Retinal pigment epithelial cell (primary cell): ENCODE measurements at regions not wholly inside any gene's neighbourhood (a gene's known extent, or its start where the extent isn't known, plus 50 kb on each side); places are given as distances from the start of the nearest gene placed in this dataset.

Experiments used
- DNase-seq: peaks from one replicate; pipeline ENCODE4 v3.0.0-alpha.2; 2010; ENCODE audit warnings: low read depth
- H3K4me3 ChIP-seq: 2 replicates; pipeline ENCODE4 v1.5.1; 2011; ENCODE audit warnings: mild to moderate bottlenecking, low read length, control low read depth, moderate library complexity
- TF ChIP-seq, protein P1 (sequence below): conservative IDR thresholded peaks from 2 replicates; pipeline ENCODE4 v1.5.1; 2011; ENCODE audit warnings: low read depth, low read length, control low read depth, inconsistent platforms

DNA sequence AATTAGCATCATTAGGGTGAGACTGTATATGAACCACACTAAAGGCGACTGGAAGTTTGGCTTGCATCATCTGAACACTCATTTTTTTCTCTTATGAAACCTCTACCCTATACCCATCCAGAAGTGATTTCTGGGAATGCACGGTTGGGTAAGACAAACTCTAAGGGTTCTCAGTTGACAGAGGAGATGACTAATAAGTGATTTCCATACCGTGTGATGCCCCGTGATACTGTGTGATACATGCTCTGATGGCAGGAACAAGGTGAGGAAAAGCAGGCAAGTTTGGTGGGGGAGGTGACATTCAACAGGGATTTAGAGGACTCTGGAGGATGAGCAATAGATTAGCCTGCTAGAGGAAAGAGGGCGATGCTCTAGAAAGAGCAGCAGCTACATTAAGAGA, 156.4 kb upstream of the CCL2 start:
- no peak overlapping the region for H3K4me3 ChIP-seq
- DNase-seq: no peak
- TF ChIP-seq, protein P1, sequence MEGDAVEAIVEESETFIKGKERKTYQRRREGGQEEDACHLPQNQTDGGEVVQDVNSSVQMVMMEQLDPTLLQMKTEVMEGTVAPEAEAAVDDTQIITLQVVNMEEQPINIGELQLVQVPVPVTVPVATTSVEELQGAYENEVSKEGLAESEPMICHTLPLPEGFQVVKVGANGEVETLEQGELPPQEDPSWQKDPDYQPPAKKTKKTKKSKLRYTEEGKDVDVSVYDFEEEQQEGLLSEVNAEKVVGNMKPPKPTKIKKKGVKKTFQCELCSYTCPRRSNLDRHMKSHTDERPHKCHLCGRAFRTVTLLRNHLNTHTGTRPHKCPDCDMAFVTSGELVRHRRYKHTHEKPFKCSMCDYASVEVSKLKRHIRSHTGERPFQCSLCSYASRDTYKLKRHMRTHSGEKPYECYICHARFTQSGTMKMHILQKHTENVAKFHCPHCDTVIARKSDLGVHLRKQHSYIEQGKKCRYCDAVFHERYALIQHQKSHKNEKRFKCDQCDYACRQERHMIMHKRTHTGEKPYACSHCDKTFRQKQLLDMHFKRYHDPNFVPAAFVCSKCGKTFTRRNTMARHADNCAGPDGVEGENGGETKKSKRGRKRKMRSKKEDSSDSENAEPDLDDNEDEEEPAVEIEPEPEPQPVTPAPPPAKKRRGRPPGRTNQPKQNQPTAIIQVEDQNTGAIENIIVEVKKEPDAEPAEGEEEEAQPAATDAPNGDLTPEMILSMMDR: no peak

DNA sequence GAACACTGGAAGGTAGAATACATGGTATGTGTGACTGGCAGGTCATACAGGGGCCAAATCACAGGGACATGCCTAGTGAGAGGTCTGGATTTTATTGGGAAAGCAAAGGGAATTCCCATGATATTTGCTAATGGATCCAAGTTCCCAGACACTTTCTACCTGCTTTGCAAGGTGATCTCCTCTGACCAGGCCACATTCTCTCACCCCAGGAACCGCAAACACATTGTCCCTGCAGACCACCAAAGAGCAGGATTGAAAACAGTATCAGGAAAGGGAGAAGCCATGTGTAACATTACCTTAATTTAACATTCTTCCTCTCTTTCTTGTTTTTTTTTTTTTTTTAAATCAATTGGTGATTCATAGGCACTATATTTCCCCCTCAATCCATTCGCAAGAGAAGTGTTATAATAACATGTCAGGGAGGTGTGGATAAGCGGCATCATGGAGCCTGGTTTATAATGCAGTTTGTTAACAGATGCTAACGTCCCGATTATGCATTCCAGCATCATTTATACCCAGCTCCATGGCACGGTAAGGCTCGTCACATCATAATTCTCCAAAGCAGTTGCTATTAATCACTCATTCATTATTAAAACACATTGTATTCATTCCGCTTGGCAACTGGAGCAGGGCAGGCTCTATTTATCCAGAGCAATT, 155.1 kb upstream of the CCL2 start:
- no peak for DNase-seq
- TF ChIP-seq, protein P1: no peak
- no peak overlapping the region for H3K4me3 ChIP-seq

DNA sequence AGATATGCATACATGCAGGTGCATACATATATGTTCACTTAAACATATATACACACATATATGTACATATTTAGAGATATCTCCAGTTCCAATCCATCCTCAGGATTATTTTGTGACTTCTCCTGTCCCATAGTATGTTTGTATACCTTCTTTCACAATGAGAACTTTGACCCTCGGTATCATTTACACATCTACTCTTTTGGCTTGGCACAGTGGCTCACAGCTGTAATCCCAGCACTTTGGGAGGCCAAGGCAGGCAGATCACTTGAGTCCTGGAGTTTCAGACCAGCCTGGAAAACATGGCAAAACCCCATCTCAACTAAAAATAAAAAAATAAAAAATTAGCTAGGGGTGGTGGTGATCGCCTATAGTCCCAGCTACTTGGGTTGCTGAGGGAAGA, 148.1 kb upstream of the CCL2 start:
- no peak overlapping the region for H3K4me3 ChIP-seq
- TF ChIP-seq, protein P1: no peak
- no peak for DNase-seq

DNA sequence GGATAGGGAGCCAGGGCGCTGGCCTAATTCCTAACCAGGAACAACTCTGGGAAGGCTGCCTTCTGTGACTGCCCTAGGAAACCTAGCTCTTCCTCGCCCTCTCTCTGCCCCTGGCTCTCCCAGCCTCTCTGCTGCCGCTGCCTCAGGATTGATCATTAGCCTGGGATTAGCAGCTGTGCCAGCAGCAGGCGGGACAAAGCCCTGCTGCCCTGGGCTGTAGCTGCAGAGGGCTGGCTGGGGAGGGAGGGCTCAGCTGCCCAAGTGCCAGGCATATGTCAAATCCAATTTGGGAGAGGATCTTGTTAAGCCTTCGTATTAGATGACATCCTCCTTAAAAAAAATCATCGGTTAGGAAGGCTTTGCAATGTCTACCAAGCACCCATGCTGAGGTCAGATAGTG, 144.8 kb upstream of the CCL2 start:
- TF ChIP-seq, protein P1: no peak
- no peak overlapping the region for H3K4me3 ChIP-seq
- DNase-seq: no peak

DNA sequence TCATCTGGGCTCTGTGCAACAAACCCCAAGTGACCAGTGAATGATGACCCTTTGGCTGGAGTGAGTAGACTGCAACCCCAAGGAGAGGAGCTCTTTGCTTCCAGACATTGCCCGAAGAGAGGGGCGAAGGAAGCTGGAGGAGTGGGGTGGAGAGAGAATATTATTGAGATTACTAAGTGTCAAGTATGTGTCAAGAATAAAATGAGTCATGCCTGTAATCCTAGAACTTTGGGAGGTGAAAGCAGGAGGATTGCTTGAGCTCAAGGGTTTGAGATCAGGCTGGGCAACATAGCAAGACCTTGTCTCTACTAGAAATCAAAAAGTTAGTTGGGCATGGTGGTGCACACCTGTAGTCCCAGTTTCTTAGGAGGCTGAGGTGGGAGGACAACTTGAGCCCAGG, 142.0 kb upstream of the CCL2 start:
- no peak overlapping the region for H3K4me3 ChIP-seq
- TF ChIP-seq, protein P1: no peak
- DNase-seq: no peak

DNA sequence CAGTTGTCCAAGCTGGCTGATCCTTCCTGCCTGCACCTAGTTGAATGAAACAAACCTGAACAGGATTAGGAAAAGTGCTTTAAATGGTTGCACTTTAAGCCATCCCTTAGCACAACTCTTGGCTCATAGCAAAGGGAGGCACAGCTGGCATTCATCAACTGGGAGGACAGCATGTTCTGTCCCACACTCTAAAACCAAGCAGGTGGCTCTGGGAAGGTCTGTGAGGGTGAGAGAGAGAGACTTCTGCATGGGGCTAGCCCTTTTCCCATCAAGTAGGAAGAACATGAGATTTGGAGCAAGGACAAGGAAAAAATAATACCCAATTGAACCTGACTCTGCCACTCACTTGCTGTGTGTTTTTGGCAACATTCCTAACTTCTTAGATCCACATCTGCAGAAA, 140.9 kb upstream of the CCL2 start:
- TF ChIP-seq, protein P1: no peak
- no peak for DNase-seq
- no peak overlapping the region for H3K4me3 ChIP-seq

DNA sequence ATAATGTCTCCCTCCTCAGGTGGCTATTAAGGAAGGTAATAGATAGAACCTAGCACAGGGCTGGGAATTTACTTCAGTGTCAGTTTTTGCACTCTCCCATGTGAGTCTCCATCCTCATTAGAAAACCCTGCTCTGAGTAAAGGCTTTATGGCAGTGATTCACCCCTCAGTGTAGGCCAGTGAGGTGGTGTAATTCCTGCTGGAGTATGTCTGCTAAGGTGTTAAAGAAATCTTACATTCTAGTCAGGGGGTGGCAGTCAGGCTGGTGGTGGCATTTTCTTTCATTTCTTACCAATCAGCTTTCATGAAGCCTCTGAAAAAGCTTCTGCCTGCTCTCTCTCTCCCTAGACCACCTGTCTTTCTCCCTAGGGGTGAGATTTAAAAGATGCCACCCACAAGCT, 138.8 kb upstream of the CCL2 start:
- TF ChIP-seq, protein P1: no peak
- DNase-seq: no peak
- H3K4me3 ChIP-seq: no peak overlapping the region
